NCI-H82 (cell line): ENCODE measurements at regions not wholly inside any gene's neighbourhood (a gene's known extent, or its start where the extent isn't known, plus 50 kb on each side); places are given as distances from the start of the nearest gene placed in this dataset.

Experiments
- DNase-seq: peaks from one replicate; lab custom pipeline; 2025; lab: John Stamatoyannopoulos, UW

GRCh38 chr11:119520966-119521365 lies 98.0 kb upstream of the THY1 start:
- no peak for DNase-seq

- DNase-seq, result no peak
Observed at GRCh38 chr11:119520400-119520799, 97.4 kb upstream of the THY1 start.

DNA sequence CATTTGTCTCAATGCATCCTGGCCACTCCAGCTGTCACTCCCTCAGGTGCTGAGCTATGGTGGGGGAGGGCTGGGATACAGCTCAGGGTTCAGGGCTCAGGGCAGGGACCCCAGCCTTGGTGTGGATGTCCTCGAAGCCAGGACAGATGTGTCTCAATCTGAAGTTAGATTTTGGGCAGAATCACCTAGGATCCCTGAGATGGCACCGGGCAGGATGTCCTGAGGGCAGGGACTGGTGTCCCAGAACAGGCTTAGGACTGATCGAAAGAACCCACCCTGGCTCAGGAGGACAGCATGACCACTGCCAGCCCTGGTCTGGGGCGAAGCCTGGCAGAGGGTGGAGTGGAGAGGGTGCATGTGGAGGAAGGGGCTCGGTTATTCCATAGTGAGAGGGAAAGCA lies 96.8 kb upstream of the THY1 start:
- peak; percentile 14 for DNase-seq

DNA sequence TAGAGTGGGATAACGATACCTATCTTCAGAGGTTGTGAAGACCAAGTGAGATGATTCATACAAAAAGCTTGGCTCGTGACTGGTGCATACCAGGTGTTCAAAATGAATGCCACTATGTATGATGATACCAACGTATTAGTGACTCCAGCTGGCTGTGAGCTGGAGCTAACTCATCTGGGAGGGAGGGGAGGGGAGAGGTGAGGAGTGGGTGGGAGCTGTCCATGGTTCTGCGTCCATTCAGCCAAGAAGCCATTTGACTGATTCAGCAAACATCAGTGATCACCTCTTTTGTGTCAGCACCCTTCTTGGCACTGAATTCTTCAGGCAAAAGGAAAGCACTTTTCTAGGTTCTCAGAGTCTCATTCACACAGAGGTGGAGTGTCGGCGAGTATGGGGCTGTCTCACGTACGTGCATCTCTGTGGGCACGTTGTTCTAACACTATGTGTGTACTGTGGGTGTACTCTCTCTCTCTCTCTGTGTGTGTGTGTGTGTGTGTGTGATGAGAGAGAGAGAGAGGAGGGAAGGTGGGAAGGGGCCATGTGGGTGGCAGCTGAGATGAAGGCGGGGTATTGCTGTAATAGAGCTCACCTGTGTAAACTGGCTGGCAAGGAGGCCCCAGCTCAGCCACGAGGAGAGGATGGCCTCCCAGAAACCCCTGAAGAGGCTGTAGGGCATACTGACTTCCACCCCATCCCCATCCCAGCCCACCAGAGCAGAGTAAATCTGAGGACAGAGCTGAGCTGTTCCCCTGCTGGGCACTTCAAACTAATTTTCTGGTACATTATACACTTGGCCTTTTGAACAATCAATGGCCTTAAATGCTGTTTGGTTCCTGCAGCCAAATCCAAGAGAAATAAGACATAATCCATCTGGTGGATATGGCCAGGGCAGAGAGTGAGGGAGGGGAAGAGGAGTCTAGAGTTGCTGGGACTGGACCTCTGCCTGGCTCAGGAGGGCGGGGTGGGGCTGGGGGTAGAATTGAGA lies 96.1 kb upstream of the THY1 start:
- DNase-seq, result no peak

DNA sequence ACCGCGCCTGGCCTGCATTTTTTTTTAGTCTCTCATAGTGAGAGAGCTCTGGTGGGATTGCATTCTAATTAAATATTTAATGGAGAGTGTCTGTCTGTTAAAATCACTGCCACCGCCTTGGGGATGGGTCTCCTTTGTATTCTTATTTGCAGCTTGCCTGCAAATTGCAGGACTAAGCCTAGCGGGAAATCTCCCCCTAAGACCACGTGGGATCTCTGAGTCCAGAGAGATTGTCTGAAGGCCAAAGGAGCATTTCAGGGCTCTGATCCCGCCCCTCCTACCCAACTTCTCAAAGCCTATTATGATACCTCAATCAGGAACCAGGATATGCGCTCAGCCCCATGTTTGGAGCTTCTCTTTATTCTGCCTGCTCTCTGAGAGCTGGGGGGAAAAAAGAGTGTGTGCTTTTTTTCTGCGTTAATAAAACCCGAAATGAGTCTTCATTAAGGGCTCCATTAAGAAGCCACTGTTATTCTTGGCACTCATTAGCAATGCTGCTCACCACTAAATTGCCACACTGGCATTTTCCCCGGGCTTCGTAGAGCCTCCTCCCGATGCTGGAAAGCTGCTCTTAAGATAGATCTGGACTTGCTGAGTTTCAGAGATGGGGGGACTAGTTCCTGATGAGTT lies 92.9 kb upstream of the THY1 start:
- peak; percentile 94 for DNase-seq

DNA sequence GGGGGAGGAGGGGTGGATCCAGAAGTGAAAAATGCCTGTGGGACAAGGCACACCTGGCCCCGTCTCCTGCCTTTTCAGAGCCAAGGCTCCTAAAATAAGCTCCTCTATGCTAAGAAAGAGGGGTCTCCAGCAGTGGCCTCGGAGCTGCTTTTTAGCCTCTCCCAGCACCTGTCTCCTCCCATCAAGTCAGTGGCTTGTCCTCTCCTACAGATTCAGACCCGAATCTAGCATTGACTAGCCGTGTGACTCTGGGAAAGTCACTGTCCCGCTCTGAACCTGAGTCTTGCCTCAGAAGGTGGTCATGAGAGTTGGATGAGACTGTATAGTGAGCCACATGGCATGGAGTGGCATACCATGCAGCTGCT lies 90.8 kb upstream of the THY1 start:
- DNase-seq, result no peak

GRCh38 chr11:119513131-119513805 lies 90.3 kb upstream of the THY1 start:
- DNase-seq, result peak; percentile 96

DNA sequence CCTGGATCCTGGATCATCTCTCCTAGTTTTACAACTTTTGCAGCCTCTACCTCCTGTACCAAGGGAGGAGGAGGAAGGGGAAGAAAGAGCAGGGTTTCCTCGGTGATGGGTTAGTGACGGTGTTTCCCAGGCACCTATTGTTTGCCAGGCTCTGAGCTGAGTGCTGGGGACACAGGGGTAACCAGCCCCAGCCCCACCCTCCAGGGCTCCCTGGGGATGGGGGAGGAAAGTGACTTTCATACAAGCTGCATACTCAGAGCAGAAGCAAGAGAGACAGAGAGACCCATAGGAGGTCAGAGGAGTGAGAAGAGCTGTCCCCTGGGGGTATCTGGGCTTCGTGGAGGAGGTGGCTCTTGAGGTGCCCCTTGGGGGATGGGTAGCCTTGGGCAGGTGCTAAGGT lies 89.4 kb upstream of the THY1 start:
- peak; percentile 69 for DNase-seq

DNA sequence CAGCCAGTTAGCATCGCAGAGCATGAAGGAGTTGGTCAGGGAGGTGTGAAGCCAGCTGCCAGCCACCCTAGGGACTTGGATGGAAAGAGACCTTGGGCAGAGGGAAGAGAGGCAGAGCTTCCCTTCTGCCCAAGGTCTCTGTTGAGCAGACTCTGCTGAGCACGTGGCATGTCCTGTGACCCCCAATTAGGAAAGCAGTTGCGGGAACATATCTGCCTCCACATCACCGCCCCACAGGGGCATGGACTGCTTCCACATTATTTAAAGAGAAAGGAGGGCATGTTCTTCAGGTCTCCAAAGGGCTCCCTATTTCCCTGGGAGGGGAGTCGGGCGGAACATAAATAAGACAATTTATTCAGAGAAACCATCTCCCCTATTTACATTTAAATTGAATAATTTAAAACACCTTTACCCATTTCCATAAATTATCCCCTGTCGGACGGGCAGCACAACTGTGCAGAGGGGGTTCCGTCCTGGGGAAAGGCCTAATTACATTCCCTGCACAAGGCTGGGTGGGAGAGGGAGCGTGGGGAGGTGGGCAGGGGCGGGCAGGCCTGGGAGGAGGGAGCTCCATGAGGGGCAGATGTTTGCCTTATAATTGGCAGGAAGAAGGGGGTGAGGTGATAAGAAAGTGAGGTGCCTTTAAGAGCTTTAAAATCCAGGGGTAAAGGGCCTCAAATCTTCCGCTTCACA lies 88.8 kb upstream of the THY1 start:
- peak; percentile 15 for DNase-seq

GRCh38 chr11:119509969-119510401 lies 87.0 kb upstream of the THY1 start:
- DNase-seq, result peak; percentile 73

DNA sequence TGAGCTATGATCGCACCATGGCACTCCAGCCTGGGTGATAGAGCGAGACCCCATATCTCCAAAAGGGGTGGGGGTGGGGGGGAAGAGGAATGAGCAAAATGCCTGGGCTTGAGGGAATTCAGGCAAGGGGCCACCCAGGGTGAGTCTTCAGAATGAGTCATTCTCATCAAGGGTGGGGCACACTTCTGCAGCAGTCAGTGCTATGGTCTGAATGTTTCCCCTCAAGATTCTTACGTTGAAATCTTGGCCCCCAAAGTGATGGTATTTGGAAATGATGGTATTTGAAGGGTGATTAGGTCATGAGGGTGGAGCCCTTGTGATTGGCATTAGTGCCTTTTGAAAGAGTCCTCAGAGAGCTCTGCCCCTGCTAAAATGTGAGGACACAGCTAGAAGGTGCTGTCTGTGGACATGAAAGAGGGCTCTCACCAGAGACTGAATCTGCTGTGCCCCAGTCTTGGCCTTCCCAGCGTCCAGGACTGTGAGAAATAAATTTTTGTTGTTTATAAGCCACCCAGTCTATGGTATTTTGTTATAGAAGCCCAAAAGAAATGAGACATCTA lies 86.4 kb upstream of the THY1 start:
- no peak for DNase-seq

GRCh38 chr11:119506436-119506835 lies 83.5 kb upstream of the THY1 start:
- peak; percentile 38 for DNase-seq

DNA sequence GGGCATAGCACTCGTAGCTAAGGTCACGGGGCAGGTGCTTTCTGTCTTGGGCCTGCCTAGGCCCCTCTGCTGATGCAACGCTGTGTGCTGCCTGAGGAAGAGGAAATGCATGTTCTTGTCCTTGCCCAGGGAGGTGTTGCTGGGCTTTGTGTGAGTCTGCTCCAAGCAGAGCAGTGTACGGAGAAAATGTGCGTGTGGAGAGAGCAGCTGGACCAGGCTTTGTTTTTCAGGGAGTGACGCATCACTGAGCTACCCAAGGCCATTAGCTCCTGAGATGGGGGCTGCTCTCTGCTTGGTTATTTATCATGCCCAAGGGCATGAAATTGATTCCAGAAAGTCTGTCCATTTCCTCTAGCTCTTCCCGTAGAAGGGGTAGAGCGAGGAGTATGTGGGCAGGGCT lies 82.9 kb upstream of the THY1 start:
- peak; percentile 41 for DNase-seq

- DNase-seq, result no peak
Observed at GRCh38 chr11:119505071-119505470, 82.1 kb upstream of the THY1 start.

- DNase-seq, result no peak
Observed at GRCh38 chr11:119504371-119504770, 81.4 kb upstream of the THY1 start.

DNA sequence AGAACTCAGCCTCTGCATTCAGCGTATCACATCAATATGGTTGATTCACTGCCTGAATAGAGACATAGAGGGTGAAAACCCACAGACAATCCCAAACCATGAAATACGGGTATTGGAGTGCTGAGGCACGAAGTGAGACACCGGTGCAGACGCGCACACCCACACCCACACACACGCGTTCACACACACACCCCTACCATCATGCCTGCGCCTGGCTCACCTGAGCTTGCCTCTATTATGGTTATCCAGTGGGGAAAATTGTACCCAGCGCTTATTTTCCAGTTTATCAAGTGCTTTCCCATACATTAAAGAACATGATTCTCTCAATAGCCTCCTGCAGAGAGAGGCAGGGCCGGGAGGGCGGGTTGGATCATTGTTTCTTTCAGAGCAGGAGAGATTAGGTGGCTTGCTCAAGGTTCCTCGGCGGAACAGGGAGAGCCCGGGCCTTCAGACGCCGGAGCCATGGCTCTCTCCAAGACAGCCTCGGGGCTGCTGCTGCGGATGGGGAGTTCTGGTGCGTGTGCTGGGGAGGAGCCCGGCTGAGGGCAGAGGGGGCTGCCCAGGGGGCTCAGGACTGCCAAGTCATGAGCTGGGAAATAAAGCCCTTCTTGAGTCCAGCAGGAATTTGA lies 78.9 kb upstream of the THY1 start:
- no peak for DNase-seq

DNA sequence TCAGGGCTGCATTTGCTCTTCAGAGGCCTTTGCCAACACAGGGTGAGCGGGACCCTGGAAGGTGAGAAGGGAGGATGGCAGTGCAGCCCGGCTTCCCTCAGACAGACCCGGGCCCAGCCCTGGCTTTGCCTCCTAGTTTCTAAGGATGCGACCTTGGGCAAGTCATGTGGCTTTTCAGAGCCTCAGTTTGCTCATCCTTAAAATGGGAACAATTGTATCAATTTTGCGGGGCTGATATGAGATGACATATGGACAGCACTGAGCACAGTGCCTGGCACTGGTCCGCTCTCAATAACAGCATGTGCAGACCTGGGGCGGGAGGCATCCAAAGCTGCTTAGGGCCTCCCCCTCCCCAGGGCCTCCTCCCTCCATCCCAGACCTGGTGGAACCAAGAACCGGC lies 74.7 kb upstream of the THY1 start:
- DNase-seq, result peak; percentile 42

DNA sequence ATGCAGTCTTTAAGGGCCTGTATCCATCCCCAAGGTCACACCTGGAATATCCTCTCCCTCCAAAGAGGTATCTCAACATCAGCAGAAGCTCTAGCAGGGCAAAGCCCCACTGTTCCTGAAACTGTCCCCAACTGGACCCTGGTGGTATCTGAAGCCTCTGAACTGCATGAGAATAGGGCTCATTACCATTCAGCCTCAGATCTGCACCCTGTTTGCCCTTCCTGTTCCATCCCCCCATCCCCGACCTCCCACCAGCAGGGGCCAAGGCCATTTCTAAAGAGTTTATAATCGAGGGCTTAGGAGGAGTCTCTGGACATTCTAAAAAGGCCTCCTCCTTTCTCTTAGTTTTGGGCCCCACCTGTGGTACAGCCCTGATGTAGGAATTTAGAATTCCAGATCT lies 74.0 kb upstream of the THY1 start:
- DNase-seq, result no peak

- DNase-seq, result no peak
Observed at GRCh38 chr11:119496469-119496868, 73.5 kb upstream of the THY1 start.

GRCh38 chr11:119493712-119494111 lies 70.7 kb upstream of the THY1 start:
- no peak for DNase-seq

DNA sequence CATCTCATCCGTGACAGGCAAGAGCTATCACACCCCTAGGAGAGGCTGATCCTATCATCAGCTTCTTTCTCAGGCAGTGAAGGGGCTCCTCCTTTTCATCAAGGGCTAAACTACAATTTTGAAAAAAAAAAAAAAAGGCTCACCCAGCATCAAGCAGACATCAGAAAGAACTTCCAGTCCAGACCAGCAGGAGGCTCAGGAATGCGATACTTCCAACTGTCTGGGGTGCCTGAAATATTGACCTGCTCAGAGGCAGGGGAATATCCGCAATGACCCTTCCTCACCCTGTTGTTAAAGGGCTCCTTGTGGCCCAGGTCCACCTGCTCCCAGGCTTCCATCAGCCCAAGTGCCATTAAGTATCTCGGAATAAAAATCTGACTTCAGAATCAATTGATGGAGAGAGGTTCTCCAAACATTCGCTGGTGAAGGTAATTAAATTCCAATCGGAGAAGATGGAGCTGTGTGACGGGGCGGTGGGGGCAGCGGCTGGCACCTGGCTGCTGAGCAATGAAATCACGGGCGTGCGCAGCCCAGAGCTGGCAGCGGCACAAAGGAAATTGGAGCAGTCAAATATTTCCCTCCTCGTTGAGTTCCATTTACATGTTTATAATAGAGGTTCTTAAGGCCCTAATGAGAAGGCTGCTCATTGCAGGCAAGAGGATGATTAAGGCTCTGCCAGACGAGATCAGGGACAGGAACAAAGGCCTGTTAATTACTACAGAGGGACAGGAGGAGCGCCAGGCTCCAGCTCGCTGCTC lies 69.0 kb upstream of the THY1 start:
- peak; percentile 37 for DNase-seq
